ENCODE measurements at regions not wholly inside any gene's neighbourhood (a gene's known extent, or its start where the extent isn't known, plus 50 kb on each side); places are given as distances from the start of the nearest gene placed in this dataset.

- Histone ChIP-seq H3K36me3 (ENCODE audit: insufficient read depth, low read length) (no peaks in the 10 kb centered on the region), H3K9ac (ENCODE audit: low read depth, low read length) (no peak overlapping the region), H3K4me1 (ENCODE audit: control insufficient read depth, insufficient read depth, low read length) (no peaks in the 10 kb centered on the region), H3K4me2 (ENCODE audit: low read length) (no peak overlapping the region), H3K4me3 (ENCODE audit: low read length) (no peak overlapping the region), H3K27me3 (ENCODE audit: control insufficient read depth, insufficient read depth, low read length) (no peaks in the 10 kb centered on the region), H3K9me3 (replicated peaks; ENCODE audit: low read length) (peaks cover 5% of the 10 kb centered on the region)
Observed at GRCh38 chr6:10201606-10202510, 213.0 kb downstream of the TFAP2A start.

GRCh38 chr6:10196090-10196489 lies 218.8 kb downstream of the TFAP2A start:
- Histone ChIP-seq H3K4me2 (ENCODE audit: low read length) (no peak overlapping the region), H3K36me3 (ENCODE audit: insufficient read depth, low read length) (no peaks in the 10 kb centered on the region), H3K27me3 (ENCODE audit: control insufficient read depth, insufficient read depth, low read length) (no peaks in the 10 kb centered on the region), H3K9me3 (replicated peaks; ENCODE audit: low read length) (no peaks in the 10 kb centered on the region), H3K9ac (ENCODE audit: low read depth, low read length) (no peak overlapping the region), H3K4me3 (ENCODE audit: low read length) (no peak overlapping the region), H3K4me1 (ENCODE audit: control insufficient read depth, insufficient read depth, low read length) (no peaks in the 10 kb centered on the region)

- H3K36me3 ChIP-seq (ENCODE audit: insufficient read depth, low read length) = no peaks in the 10 kb centered on the region
- no peaks in the 10 kb centered on the region for H3K4me1 ChIP-seq (ENCODE audit: control insufficient read depth, insufficient read depth, low read length)
- no peak overlapping the region for H3K4me3 ChIP-seq (ENCODE audit: low read length)
- no peak overlapping the region for H3K4me2 ChIP-seq (ENCODE audit: low read length)
- no peak overlapping the region for H3K9ac ChIP-seq (ENCODE audit: low read depth, low read length)
- no peaks in the 10 kb centered on the region for H3K9me3 ChIP-seq (replicated peaks; ENCODE audit: low read length)
- H3K27me3 ChIP-seq (ENCODE audit: control insufficient read depth, insufficient read depth, low read length) = no peaks in the 10 kb centered on the region
Observed at GRCh38 chr6:10194816-10195672, 219.8 kb downstream of the TFAP2A start.

- Histone ChIP-seq H3K4me3 (ENCODE audit: low read length) (no peak overlapping the region), H3K9me3 (replicated peaks; ENCODE audit: low read length) (no peaks in the 10 kb centered on the region), H3K4me1 (ENCODE audit: control insufficient read depth, insufficient read depth, low read length) (no peaks in the 10 kb centered on the region), H3K4me2 (ENCODE audit: low read length) (no peak overlapping the region), H3K9ac (ENCODE audit: low read depth, low read length) (no peak overlapping the region), H3K36me3 (ENCODE audit: insufficient read depth, low read length) (no peaks in the 10 kb centered on the region), H3K27me3 (ENCODE audit: control insufficient read depth, insufficient read depth, low read length) (no peaks in the 10 kb centered on the region)
Observed at GRCh38 chr6:10193321-10193720, 221.6 kb downstream of the TFAP2A start.

- Histone ChIP-seq H3K36me3 (ENCODE audit: insufficient read depth, low read length) (no peaks in the 10 kb centered on the region), H3K4me2 (ENCODE audit: low read length) (no peak overlapping the region), H3K4me1 (ENCODE audit: control insufficient read depth, insufficient read depth, low read length) (no peaks in the 10 kb centered on the region), H3K9ac (ENCODE audit: low read depth, low read length) (no peak overlapping the region), H3K9me3 (replicated peaks; ENCODE audit: low read length) (no peaks in the 10 kb centered on the region), H3K27me3 (ENCODE audit: control insufficient read depth, insufficient read depth, low read length) (no peaks in the 10 kb centered on the region), H3K4me3 (ENCODE audit: low read length) (no peak overlapping the region)
Observed at GRCh38 chr6:10190042-10190441, 224.8 kb downstream of the TFAP2A start.

- Histone ChIP-seq H3K36me3 (ENCODE audit: insufficient read depth, low read length) (no peaks in the 10 kb centered on the region), H3K9me3 (replicated peaks; ENCODE audit: low read length) (no peaks in the 10 kb centered on the region), H3K4me3 (ENCODE audit: low read length) (no peak overlapping the region)
Observed at GRCh38 chr6:10184371-10185227, 230.3 kb downstream of the TFAP2A start.

GRCh38 chr6:10180138-10181074 lies 234.5 kb downstream of the TFAP2A start:
- no peaks in the 10 kb centered on the region for H3K4me1 ChIP-seq (ENCODE audit: control insufficient read depth, insufficient read depth, low read length)
- H3K9me3 ChIP-seq (replicated peaks; ENCODE audit: low read length) = peaks cover 2% of the 10 kb centered on the region
- H3K4me2 ChIP-seq (ENCODE audit: low read length) = no peak overlapping the region
- no peaks in the 10 kb centered on the region for H3K27me3 ChIP-seq (ENCODE audit: control insufficient read depth, insufficient read depth, low read length)
- H3K4me3 ChIP-seq (ENCODE audit: low read length) = no peak overlapping the region
- no peaks in the 10 kb centered on the region for H3K36me3 ChIP-seq (ENCODE audit: insufficient read depth, low read length)
- H3K9ac ChIP-seq (ENCODE audit: low read depth, low read length) = no peak overlapping the region

More at GRCh38 chr6:10184371-10185227, 230.3 kb downstream of the TFAP2A start:
- Histone ChIP-seq H3K4me1 (ENCODE audit: control insufficient read depth, insufficient read depth, low read length) (no peaks in the 10 kb centered on the region), H3K9ac (ENCODE audit: low read depth, low read length) (no peak overlapping the region), H3K27me3 (ENCODE audit: control insufficient read depth, insufficient read depth, low read length) (no peaks in the 10 kb centered on the region), H3K4me2 (ENCODE audit: low read length) (no peak overlapping the region)

- Histone ChIP-seq H3K27me3 (ENCODE audit: control insufficient read depth, insufficient read depth, low read length) (no peaks in the 10 kb centered on the region), H3K4me2 (ENCODE audit: low read length) (no peak overlapping the region), H3K9me3 (replicated peaks; ENCODE audit: low read length) (peaks cover 3% of the 10 kb centered on the region), H3K4me3 (ENCODE audit: low read length) (no peak overlapping the region), H3K36me3 (ENCODE audit: insufficient read depth, low read length) (no peaks in the 10 kb centered on the region), H3K4me1 (ENCODE audit: control insufficient read depth, insufficient read depth, low read length) (no peaks in the 10 kb centered on the region), H3K9ac (ENCODE audit: low read depth, low read length) (no peak overlapping the region)
Observed at GRCh38 chr6:10177704-10178103, 237.2 kb downstream of the TFAP2A start.

GRCh38 chr6:10175362-10175761 lies 239.5 kb downstream of the TFAP2A start:
- Histone ChIP-seq H3K36me3 (ENCODE audit: insufficient read depth, low read length) (no peaks in the 10 kb centered on the region), H3K4me3 (ENCODE audit: low read length) (no peak overlapping the region), H3K27me3 (ENCODE audit: control insufficient read depth, insufficient read depth, low read length) (no peaks in the 10 kb centered on the region), H3K9me3 (replicated peaks; ENCODE audit: low read length) (peaks cover 9% of the 10 kb centered on the region), H3K4me1 (ENCODE audit: control insufficient read depth, insufficient read depth, low read length) (no peaks in the 10 kb centered on the region), H3K4me2 (ENCODE audit: low read length) (no peak overlapping the region), H3K9ac (ENCODE audit: low read depth, low read length) (no peak overlapping the region)

GRCh38 chr6:10174761-10175160 lies 240.1 kb downstream of the TFAP2A start:
- H3K9ac ChIP-seq (ENCODE audit: low read depth, low read length) = no peak overlapping the region
- H3K4me3 ChIP-seq (ENCODE audit: low read length) = no peak overlapping the region
- H3K27me3 ChIP-seq (ENCODE audit: control insufficient read depth, insufficient read depth, low read length) = no peaks in the 10 kb centered on the region
- no peak overlapping the region for H3K4me2 ChIP-seq (ENCODE audit: low read length)
- peaks cover 9% of the 10 kb centered on the region for H3K9me3 ChIP-seq (replicated peaks; ENCODE audit: low read length)
- no peaks in the 10 kb centered on the region for H3K4me1 ChIP-seq (ENCODE audit: control insufficient read depth, insufficient read depth, low read length)
- no peaks in the 10 kb centered on the region for H3K36me3 ChIP-seq (ENCODE audit: insufficient read depth, low read length)

Data from skeletal muscle satellite cell (primary cell).